ENCODE measurements at regions not wholly inside any gene's neighbourhood (a gene's known extent, or its start where the extent isn't known, plus 50 kb on each side); places are given as distances from the start of the nearest gene placed in this dataset.

GRCh38 chr11:105388006-105388405 is 221.9 kb upstream of the GRIA4 start:
- no peak for TF ChIP-seq TAF1 (IDR thresholded peaks at IDR 0.05; ENCODE audit: low read depth)
- no peak for TF ChIP-seq CTCF (IDR thresholded peaks at IDR 0.05; ENCODE audit: poor library complexity, severe bottlenecking)
- no peak for TF ChIP-seq POLR2AphosphoS5 (IDR thresholded peaks at IDR 0.05)
- no peak for TF ChIP-seq EP300 (conservative IDR thresholded peaks at IDR 0.05; ENCODE audit: poor library complexity, severe bottlenecking)
- no peak for TF ChIP-seq RAD21 (conservative IDR thresholded peaks at IDR 0.05)
